ENCODE measurements at regions not wholly inside any gene's neighbourhood (a gene's known extent, or its start where the extent isn't known, plus 50 kb on each side); places are given as distances from the start of the nearest gene placed in this dataset.

DNA sequence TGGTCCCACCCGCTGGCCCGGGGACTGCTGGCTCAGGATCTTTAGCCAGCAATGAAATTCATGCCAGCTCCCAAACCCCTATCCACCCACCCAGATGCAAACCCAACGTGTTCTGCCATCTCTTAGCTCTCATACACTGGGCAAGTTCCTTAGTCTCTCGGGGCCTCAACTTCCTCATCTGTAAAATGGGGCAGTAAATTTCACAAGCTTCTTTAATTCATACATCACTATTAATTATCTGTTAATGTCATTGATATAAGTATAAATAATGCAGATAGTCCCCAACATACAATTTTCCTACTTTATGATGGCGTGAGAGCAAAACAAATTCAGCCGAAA is 398.7 kb downstream of the SOX9 start (continued):
- TF ChIP-seq, protein P1, sequence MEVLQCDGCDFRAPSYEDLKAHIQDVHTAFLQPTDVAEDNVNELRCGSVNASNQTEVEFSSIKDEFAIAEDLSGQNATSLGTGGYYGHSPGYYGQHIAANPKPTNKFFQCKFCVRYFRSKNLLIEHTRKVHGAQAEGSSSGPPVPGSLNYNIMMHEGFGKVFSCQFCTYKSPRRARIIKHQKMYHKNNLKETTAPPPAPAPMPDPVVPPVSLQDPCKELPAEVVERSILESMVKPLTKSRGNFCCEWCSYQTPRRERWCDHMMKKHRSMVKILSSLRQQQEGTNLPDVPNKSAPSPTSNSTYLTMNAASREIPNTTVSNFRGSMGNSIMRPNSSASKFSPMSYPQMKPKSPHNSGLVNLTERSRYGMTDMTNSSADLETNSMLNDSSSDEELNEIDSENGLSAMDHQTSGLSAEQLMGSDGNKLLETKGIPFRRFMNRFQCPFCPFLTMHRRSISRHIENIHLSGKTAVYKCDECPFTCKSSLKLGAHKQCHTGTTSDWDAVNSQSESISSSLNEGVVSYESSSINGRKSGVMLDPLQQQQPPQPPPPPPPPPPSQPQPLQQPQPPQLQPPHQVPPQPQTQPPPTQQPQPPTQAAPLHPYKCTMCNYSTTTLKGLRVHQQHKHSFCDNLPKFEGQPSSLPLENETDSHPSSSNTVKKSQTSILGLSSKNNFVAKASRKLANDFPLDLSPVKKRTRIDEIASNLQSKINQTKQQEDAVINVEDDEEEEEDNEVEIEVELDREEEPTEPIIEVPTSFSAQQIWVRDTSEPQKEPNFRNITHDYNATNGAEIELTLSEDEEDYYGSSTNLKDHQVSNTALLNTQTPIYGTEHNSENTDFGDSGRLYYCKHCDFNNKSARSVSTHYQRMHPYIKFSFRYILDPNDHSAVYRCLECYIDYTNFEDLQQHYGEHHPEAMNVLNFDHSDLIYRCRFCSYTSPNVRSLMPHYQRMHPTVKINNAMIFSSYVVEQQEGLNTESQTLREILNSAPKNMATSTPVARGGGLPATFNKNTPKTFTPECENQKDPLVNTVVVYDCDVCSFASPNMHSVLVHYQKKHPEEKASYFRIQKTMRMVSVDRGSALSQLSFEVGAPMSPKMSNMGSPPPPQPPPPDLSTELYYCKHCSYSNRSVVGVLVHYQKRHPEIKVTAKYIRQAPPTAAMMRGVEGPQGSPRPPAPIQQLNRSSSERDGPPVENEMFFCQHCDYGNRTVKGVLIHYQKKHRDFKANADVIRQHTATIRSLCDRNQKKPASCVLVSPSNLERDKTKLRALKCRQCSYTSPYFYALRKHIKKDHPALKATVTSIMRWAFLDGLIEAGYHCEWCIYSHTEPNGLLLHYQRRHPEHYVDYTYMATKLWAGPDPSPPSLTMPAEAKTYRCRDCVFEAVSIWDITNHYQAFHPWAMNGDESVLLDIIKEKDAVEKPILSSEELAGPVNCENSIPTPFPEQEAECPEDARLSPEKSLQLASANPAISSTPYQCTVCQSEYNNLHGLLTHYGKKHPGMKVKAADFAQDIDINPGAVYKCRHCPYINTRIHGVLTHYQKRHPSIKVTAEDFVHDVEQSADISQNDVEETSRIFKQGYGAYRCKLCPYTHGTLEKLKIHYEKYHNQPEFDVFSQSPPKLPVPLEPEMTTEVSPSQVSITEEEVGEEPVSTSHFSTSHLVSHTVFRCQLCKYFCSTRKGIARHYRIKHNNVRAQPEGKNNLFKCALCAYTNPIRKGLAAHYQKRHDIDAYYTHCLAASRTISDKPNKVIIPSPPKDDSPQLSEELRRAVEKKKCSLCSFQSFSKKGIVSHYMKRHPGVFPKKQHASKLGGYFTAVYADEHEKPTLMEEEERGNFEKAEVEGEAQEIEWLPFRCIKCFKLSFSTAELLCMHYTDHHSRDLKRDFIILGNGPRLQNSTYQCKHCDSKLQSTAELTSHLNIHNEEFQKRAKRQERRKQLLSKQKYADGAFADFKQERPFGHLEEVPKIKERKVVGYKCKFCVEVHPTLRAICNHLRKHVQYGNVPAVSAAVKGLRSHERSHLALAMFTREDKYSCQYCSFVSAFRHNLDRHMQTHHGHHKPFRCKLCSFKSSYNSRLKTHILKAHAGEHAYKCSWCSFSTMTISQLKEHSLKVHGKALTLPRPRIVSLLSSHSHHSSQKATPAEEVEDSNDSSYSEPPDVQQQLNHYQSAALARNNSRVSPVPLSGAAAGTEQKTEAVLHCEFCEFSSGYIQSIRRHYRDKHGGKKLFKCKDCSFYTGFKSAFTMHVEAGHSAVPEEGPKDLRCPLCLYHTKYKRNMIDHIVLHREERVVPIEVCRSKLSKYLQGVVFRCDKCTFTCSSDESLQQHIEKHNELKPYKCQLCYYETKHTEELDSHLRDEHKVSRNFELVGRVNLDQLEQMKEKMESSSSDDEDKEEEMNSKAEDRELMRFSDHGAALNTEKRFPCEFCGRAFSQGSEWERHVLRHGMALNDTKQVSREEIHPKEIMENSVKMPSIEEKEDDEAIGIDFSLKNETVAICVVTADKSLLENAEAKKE (CRISPR knock-in tag; IDR thresholded peaks at IDR 0.05) = no peak

DNA sequence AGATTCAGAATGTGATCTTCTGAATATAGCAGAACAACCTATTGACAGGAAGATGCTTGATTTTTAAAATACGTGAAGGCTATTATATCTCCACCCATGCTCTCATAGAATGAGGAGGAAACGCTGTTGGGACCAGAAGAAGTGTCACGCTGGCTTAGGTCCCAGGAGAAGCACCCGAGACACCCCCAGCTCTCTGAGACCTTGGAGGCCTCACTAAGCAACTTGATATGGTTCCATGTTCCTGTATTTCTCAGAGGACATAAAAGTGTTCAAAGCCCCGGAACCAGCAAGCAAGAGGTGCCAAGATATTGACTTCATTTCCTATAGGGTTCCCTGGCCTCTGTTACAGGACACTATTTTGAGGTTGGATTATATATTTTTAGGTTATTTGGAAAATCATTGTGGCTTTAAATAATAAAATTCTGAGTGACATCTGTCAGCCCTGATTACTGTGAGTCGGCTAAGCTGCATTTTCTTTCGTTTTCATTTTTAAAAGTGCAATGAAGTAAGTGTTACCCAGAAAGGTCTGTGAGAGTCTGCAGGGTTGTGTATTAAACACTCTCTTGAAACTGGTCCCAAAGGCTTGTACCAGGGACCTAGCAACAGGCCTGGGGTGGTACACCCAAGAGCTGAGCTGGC is 400.0 kb downstream of the SOX9 start:
- Mint-ChIP-seq H3K36me3 (ENCODE audit: low read depth) (no peaks in the 10 kb centered on the region), H3K27me3 (ENCODE audit: insufficient read depth, low read depth, poor library complexity) (peaks cover 3% of the 10 kb centered on the region), H3K9me3 (no peaks in the 10 kb centered on the region), H3K27ac (no peak overlapping the region), H3K4me3 (no peak overlapping the region), H3K4me1 (peaks cover 43% of the 10 kb centered on the region)
- H3K36me3 ChIP-seq (ENCODE audit: insufficient read depth) = no peaks in the 10 kb centered on the region
- H3K79me2 ChIP-seq (replicated peaks; ENCODE audit: insufficient read depth) = no peaks in the 10 kb centered on the region
- H3K27me3 ChIP-seq (ENCODE audit: insufficient read depth) = no peaks in the 10 kb centered on the region
- H3K4me3 ChIP-seq = no peak overlapping the region
- ATAC-seq = no peak
- peaks cover 17% of the 10 kb centered on the region for H3K4me1 ChIP-seq (ENCODE audit: insufficient read depth)
- no peak overlapping the region for H3K27ac ChIP-seq (ENCODE audit: low read depth)
- no peak overlapping the region for H2AFZ ChIP-seq
- no peaks in the 10 kb centered on the region for H3K9me2 ChIP-seq (ENCODE audit: insufficient read depth)
- no peak for DNase-seq (ENCODE audit: low spot score)
- H3K4me2 ChIP-seq = no peak overlapping the region
- no peaks in the 10 kb centered on the region for H3F3A ChIP-seq (replicated peaks; ENCODE audit: low read depth)
- H4K20me1 ChIP-seq (replicated peaks; ENCODE audit: insufficient read depth) = no peaks in the 10 kb centered on the region; the same call in 1 of the 2 replicates
- no peak for TF ChIP-seq EZH2 (IDR thresholded peaks at IDR 0.05; ENCODE audit: low read depth, unreplicated experiment)
- TF ChIP-seq, protein P1 (CRISPR knock-in tag; IDR thresholded peaks at IDR 0.05) = no peak
- TF ChIP-seq, protein P2, sequence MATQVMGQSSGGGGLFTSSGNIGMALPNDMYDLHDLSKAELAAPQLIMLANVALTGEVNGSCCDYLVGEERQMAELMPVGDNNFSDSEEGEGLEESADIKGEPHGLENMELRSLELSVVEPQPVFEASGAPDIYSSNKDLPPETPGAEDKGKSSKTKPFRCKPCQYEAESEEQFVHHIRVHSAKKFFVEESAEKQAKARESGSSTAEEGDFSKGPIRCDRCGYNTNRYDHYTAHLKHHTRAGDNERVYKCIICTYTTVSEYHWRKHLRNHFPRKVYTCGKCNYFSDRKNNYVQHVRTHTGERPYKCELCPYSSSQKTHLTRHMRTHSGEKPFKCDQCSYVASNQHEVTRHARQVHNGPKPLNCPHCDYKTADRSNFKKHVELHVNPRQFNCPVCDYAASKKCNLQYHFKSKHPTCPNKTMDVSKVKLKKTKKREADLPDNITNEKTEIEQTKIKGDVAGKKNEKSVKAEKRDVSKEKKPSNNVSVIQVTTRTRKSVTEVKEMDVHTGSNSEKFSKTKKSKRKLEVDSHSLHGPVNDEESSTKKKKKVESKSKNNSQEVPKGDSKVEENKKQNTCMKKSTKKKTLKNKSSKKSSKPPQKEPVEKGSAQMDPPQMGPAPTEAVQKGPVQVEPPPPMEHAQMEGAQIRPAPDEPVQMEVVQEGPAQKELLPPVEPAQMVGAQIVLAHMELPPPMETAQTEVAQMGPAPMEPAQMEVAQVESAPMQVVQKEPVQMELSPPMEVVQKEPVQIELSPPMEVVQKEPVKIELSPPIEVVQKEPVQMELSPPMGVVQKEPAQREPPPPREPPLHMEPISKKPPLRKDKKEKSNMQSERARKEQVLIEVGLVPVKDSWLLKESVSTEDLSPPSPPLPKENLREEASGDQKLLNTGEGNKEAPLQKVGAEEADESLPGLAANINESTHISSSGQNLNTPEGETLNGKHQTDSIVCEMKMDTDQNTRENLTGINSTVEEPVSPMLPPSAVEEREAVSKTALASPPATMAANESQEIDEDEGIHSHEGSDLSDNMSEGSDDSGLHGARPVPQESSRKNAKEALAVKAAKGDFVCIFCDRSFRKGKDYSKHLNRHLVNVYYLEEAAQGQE (IDR thresholded peaks at IDR 0.05; ENCODE audit: unreplicated experiment) = no peak
- TF ChIP-seq STAT1 (IDR thresholded peaks at IDR 0.05; ENCODE audit: unreplicated experiment) = no peak
- TF ChIP-seq ZNF114 (CRISPR knock-in tag; IDR thresholded peaks at IDR 0.05) = no peak

Measured in GM23338 (cell line).